ENCODE measurements at regions not wholly inside any gene's neighbourhood (a gene's known extent, or its start where the extent isn't known, plus 50 kb on each side); places are given as distances from the start of the nearest gene placed in this dataset.

DNA sequence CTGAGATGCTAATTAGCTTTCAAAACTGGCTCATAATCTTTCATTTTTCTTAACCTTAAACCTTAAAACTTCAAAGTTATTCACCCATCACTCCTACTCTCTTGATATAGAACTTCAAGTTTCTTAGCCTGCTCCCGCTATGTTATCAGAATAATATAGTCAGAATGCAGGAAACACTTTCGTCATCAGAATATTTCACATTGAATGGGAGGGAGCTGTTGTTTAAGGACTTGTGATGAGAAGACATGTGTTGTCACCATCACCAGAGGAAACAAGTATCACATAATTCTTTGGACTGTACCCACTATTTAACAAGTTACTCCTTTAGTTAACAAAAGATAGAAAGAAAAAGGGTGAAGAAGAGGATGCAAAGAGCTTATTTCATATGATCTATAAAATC is 65.0 kb upstream of the FNDC3A start:
- DNase-seq (ENCODE audit: low spot score), result no peak
- Histone ChIP-seq H3K4me1 (ENCODE audit: insufficient read depth, low read length, poor library complexity, severe bottlenecking) (no peaks in the 10 kb centered on the region), H3K4me3 (ENCODE audit: low read depth, low read length, poor library complexity, severe bottlenecking) (no peak overlapping the region), H3K36me3 (ENCODE audit: insufficient read depth, low read length, poor library complexity, severe bottlenecking) (no peaks in the 10 kb centered on the region), H3K27ac (ENCODE audit: low read depth, low read length, poor library complexity, severe bottlenecking) (no peak overlapping the region), H3K9me3 (ENCODE audit: low read depth, low read length, poor library complexity, severe bottlenecking) (no peaks in the 10 kb centered on the region), H3K27me3 (replicated peaks; ENCODE audit: insufficient read depth, low read depth, low read length, poor library complexity) (no peaks in the 10 kb centered on the region)
- no TSS peak for BruUV-seq (replicated peaks)
- CTCF ChIA-PET, result no interaction called here
- POLR2A ChIA-PET (ENCODE audit: low non-redundant PET), result no interaction called here
- TF ChIP-seq, protein P1, sequence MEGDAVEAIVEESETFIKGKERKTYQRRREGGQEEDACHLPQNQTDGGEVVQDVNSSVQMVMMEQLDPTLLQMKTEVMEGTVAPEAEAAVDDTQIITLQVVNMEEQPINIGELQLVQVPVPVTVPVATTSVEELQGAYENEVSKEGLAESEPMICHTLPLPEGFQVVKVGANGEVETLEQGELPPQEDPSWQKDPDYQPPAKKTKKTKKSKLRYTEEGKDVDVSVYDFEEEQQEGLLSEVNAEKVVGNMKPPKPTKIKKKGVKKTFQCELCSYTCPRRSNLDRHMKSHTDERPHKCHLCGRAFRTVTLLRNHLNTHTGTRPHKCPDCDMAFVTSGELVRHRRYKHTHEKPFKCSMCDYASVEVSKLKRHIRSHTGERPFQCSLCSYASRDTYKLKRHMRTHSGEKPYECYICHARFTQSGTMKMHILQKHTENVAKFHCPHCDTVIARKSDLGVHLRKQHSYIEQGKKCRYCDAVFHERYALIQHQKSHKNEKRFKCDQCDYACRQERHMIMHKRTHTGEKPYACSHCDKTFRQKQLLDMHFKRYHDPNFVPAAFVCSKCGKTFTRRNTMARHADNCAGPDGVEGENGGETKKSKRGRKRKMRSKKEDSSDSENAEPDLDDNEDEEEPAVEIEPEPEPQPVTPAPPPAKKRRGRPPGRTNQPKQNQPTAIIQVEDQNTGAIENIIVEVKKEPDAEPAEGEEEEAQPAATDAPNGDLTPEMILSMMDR (conservative IDR thresholded peaks at IDR 0.05; ENCODE audit: low read depth, low read length), result no peak
- no peak for TF ChIP-seq EZH2 (IDR thresholded peaks at IDR 0.05; ENCODE audit: borderline replicate concordance, low read depth, low read length, poor library complexity, severe bottlenecking)
- intact Hi-C loops (cut with micrococcal nuclease; ENCODE audit: unreplicated experiment), result no loop called here

DNA sequence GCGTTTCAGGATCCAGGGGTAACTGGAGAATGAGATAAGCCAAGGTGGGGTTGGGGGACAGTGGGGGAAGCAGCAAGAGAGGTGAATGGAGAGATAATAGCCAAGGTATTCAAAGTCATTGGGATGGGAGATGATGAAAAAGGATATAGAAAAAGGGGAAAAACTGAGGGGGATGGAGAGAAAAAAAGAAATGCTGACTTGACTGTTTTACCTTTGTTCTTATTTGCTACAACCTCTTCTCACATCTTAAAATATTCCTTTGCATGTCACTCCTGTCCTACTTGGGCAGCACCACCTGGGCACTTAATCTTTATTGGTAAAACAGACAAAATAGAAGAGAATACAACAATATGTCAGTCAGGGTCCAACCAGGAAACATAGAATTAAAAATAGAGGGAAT is 56.0 kb upstream of the FNDC3A start:
- TF ChIP-seq, protein P1 (conservative IDR thresholded peaks at IDR 0.05; ENCODE audit: low read depth, low read length), result no peak
- TF ChIP-seq EZH2 (IDR thresholded peaks at IDR 0.05; ENCODE audit: borderline replicate concordance, low read depth, low read length, poor library complexity, severe bottlenecking), result no peak
- Histone ChIP-seq H3K27ac (ENCODE audit: low read depth, low read length, poor library complexity, severe bottlenecking) (no peak overlapping the region), H3K4me3 (ENCODE audit: low read depth, low read length, poor library complexity, severe bottlenecking) (no peak overlapping the region), H3K9me3 (ENCODE audit: low read depth, low read length, poor library complexity, severe bottlenecking) (no peaks in the 10 kb centered on the region), H3K36me3 (ENCODE audit: insufficient read depth, low read length, poor library complexity, severe bottlenecking) (no peaks in the 10 kb centered on the region), H3K4me1 (ENCODE audit: insufficient read depth, low read length, poor library complexity, severe bottlenecking) (no peaks in the 10 kb centered on the region), H3K27me3 (replicated peaks; ENCODE audit: insufficient read depth, low read depth, low read length, poor library complexity) (peaks cover 4% of the 10 kb centered on the region)
- no peak for DNase-seq (ENCODE audit: low spot score)
- ChIA-PET CTCF (no interaction called here), POLR2A (ENCODE audit: low non-redundant PET) (no interaction called here)
- no TSS peak for BruUV-seq (replicated peaks)
- intact Hi-C loops (cut with micrococcal nuclease; ENCODE audit: unreplicated experiment), result no loop called here

DNA sequence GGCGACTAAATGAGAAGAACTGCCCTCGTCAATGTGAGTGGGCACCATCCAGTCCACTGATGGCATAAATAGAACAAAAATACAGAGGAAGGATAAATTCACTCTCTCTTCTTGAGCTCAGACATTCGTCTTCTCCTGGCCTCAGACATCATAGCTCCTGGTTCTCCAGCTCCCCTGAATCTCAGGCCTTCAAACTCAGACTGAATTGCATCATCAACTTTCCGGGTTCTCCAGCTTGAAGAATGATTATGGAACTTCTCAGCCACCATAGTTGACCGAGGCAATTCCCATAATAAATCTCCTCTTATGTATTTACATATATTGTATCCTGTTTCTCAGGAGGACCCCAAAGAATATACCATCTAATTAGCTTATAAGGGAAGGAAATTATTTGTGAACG is 55.0 kb upstream of the FNDC3A start:
- no peak for TF ChIP-seq EZH2 (IDR thresholded peaks at IDR 0.05; ENCODE audit: borderline replicate concordance, low read depth, low read length, poor library complexity, severe bottlenecking)
- TF ChIP-seq, protein P1 (conservative IDR thresholded peaks at IDR 0.05; ENCODE audit: low read depth, low read length), result no peak
- Histone ChIP-seq H3K27ac (ENCODE audit: low read depth, low read length, poor library complexity, severe bottlenecking) (no peak overlapping the region), H3K9me3 (ENCODE audit: low read depth, low read length, poor library complexity, severe bottlenecking) (no peaks in the 10 kb centered on the region), H3K4me3 (ENCODE audit: low read depth, low read length, poor library complexity, severe bottlenecking) (no peak overlapping the region), H3K4me1 (ENCODE audit: insufficient read depth, low read length, poor library complexity, severe bottlenecking) (no peaks in the 10 kb centered on the region), H3K36me3 (ENCODE audit: insufficient read depth, low read length, poor library complexity, severe bottlenecking) (no peaks in the 10 kb centered on the region), H3K27me3 (replicated peaks; ENCODE audit: insufficient read depth, low read depth, low read length, poor library complexity) (peaks cover 4% of the 10 kb centered on the region)
- CTCF ChIA-PET, result interaction anchor here (0.6 kb wide), 1 partner anchor 653 kb away, joined by 4 read pairs; no protein-coding TSS in a partner anchor
- intact Hi-C loops (cut with micrococcal nuclease; ENCODE audit: unreplicated experiment), result no loop called here
- BruUV-seq (replicated peaks), result no TSS peak
- POLR2A ChIA-PET (ENCODE audit: low non-redundant PET), result no interaction called here
- DNase-seq (ENCODE audit: low spot score), result no peak
